ENCODE measurements at regions not wholly inside any gene's neighbourhood (a gene's known extent, or its start where the extent isn't known, plus 50 kb on each side); places are given as distances from the start of the nearest gene placed in this dataset.

- H3K27me3 ChIP-seq (ENCODE audit: low read length): no peaks in the 10 kb centered on the region
- no peaks in the 10 kb centered on the region for H3K79me2 ChIP-seq (ENCODE audit: insufficient read depth, low read length)
- H3K4me3 ChIP-seq (ENCODE audit: insufficient read depth, low read length, poor library complexity, severe bottlenecking): no peak overlapping the region
- H3K9me3 ChIP-seq (ENCODE audit: insufficient read depth, low read length): no peaks in the 10 kb centered on the region
- H4K20me1 ChIP-seq (ENCODE audit: low read depth, low read length): no peaks in the 10 kb centered on the region
- TF ChIP-seq EZH2phosphoT487 (conservative IDR thresholded peaks at IDR 0.05; ENCODE audit: low read length) (no peak), CTCF (IDR thresholded peaks at IDR 0.05; ENCODE audit: insufficient read depth, low read length, poor library complexity, severe bottlenecking) (no peak)
- no peak overlapping the region for H2AFZ ChIP-seq (ENCODE audit: low read depth, low read length, severe bottlenecking)
- H3K36me3 ChIP-seq (ENCODE audit: low read length): no peaks in the 10 kb centered on the region
- no peak overlapping the region for H3K4me2 ChIP-seq (ENCODE audit: low read depth, low read length, poor library complexity, severe bottlenecking)
- H3K9me2 ChIP-seq (replicated peaks; ENCODE audit: insufficient read depth, low read length): no peaks in the 10 kb centered on the region
- H3K9ac ChIP-seq (ENCODE audit: low read length): no peak overlapping the region
- no peak overlapping the region for H3K27ac ChIP-seq (ENCODE audit: low read depth, low read length)
- H3F3A ChIP-seq (ENCODE audit: insufficient read depth): no peaks in the 10 kb centered on the region
These were observed 1446.4 kb downstream of the TBC1D22A start for GRCh38 chr22:48208894-48209293.

- Histone ChIP-seq H3K4me3 (ENCODE audit: insufficient read depth, low read length, poor library complexity, severe bottlenecking) (no peak overlapping the region), H3K27me3 (ENCODE audit: low read length) (no peaks in the 10 kb centered on the region), H3K4me2 (ENCODE audit: low read depth, low read length, poor library complexity, severe bottlenecking) (no peak overlapping the region), H3K9me3 (ENCODE audit: insufficient read depth, low read length) (no peaks in the 10 kb centered on the region), H3K9me2 (replicated peaks; ENCODE audit: insufficient read depth, low read length) (no peaks in the 10 kb centered on the region), H3K36me3 (ENCODE audit: low read length) (no peaks in the 10 kb centered on the region), H2AFZ (ENCODE audit: low read depth, low read length, severe bottlenecking) (no peak overlapping the region), H3K79me2 (ENCODE audit: insufficient read depth, low read length) (no peaks in the 10 kb centered on the region), H4K20me1 (ENCODE audit: low read depth, low read length) (no peaks in the 10 kb centered on the region), H3K9ac (ENCODE audit: low read length) (no peak overlapping the region), H3K27ac (ENCODE audit: low read depth, low read length) (no peak overlapping the region), H3F3A (ENCODE audit: insufficient read depth) (no peaks in the 10 kb centered on the region)
- TF ChIP-seq EZH2phosphoT487 (conservative IDR thresholded peaks at IDR 0.05; ENCODE audit: low read length) (no peak), CTCF (IDR thresholded peaks at IDR 0.05; ENCODE audit: insufficient read depth, low read length, poor library complexity, severe bottlenecking) (no peak)
These were observed 1445.6 kb downstream of the TBC1D22A start for GRCh38 chr22:48207919-48208535.

- H3K9ac ChIP-seq (ENCODE audit: low read length): no peak overlapping the region
- H3K36me3 ChIP-seq (ENCODE audit: low read length): no peaks in the 10 kb centered on the region
These were observed 1443.3 kb downstream of the TBC1D22A start for GRCh38 chr22:48205790-48206189.

More at GRCh38 chr22:48205790-48206189, 1443.3 kb downstream of the TBC1D22A start:
- TF ChIP-seq CTCF (IDR thresholded peaks at IDR 0.05; ENCODE audit: insufficient read depth, low read length, poor library complexity, severe bottlenecking) (no peak), EZH2phosphoT487 (conservative IDR thresholded peaks at IDR 0.05; ENCODE audit: low read length) (no peak)
- H3K4me2 ChIP-seq (ENCODE audit: low read depth, low read length, poor library complexity, severe bottlenecking): no peak overlapping the region
- H3F3A ChIP-seq (ENCODE audit: insufficient read depth): no peaks in the 10 kb centered on the region
- H3K9me3 ChIP-seq (ENCODE audit: insufficient read depth, low read length): no peaks in the 10 kb centered on the region
- H3K9me2 ChIP-seq (replicated peaks; ENCODE audit: insufficient read depth, low read length): no peaks in the 10 kb centered on the region
- no peak overlapping the region for H2AFZ ChIP-seq (ENCODE audit: low read depth, low read length, severe bottlenecking)
- H3K79me2 ChIP-seq (ENCODE audit: insufficient read depth, low read length): no peaks in the 10 kb centered on the region
- no peaks in the 10 kb centered on the region for H3K27me3 ChIP-seq (ENCODE audit: low read length)
- no peaks in the 10 kb centered on the region for H4K20me1 ChIP-seq (ENCODE audit: low read depth, low read length)
- H3K4me3 ChIP-seq (ENCODE audit: insufficient read depth, low read length, poor library complexity, severe bottlenecking): no peak overlapping the region
- H3K27ac ChIP-seq (ENCODE audit: low read depth, low read length): no peak overlapping the region
